ENCODE measurements at regions not wholly inside any gene's neighbourhood (a gene's known extent, or its start where the extent isn't known, plus 50 kb on each side); places are given as distances from the start of the nearest gene placed in this dataset.
A peak's percentile ranks its signal among the peaks of the same experiment; 100 is the strongest.

DNA sequence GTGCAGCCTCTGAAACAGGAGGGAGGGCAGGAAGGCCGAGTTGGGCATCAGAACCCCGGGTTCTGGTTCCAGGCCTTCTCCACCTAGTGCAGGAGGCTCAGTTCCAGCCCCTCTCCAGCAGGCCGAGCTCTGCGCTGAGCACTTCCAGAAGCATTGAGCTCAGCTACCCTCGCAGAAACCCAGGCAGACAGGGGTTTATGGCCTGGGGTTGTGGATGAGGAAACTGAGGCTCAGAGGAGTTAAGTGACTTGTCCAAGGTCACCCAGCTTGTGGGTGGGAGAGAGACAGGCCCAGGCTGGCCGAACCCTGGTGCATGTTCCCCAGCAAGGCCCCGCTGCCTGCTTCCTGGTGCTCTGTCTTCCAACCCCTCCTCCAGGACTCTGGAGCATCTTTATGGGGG lies 348.9 kb downstream of the PTPRU start:
- DNase-seq = no peak

DNA sequence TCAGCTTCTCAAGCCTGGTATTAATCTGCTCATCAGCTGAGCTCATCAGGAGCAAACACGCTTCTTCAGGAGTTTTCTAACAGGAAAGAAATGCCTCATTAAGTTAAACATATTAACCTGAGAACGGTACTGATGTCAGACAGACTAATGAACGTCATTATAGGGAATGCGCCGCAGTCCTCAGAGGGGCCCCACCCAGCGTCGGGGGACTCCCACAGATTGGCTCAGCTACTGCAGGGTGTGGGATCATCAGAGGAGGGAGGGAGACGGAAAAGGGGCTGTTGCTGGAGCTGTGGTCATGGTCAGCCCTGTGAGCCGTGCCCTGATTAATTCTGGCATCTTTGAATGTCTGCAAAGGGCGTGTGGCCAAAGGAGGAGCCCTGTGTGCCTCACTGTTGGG lies 348.5 kb downstream of the PTPRU start:
- Histone ChIP-seq H3K27me3 (no peaks in the 10 kb centered on the region), H3K4me1 (no peaks in the 10 kb centered on the region), H3K27ac (no peak overlapping the region), H3K4me3 (no peak overlapping the region), H3K36me3 (no peaks in the 10 kb centered on the region), H3K9me3 (no peaks in the 10 kb centered on the region)
- DNase-seq = no peak
- TF ChIP-seq, protein P1, sequence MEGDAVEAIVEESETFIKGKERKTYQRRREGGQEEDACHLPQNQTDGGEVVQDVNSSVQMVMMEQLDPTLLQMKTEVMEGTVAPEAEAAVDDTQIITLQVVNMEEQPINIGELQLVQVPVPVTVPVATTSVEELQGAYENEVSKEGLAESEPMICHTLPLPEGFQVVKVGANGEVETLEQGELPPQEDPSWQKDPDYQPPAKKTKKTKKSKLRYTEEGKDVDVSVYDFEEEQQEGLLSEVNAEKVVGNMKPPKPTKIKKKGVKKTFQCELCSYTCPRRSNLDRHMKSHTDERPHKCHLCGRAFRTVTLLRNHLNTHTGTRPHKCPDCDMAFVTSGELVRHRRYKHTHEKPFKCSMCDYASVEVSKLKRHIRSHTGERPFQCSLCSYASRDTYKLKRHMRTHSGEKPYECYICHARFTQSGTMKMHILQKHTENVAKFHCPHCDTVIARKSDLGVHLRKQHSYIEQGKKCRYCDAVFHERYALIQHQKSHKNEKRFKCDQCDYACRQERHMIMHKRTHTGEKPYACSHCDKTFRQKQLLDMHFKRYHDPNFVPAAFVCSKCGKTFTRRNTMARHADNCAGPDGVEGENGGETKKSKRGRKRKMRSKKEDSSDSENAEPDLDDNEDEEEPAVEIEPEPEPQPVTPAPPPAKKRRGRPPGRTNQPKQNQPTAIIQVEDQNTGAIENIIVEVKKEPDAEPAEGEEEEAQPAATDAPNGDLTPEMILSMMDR (IDR thresholded peaks at IDR 0.05) = no peak
- TF ChIP-seq POLR2AphosphoS5 (IDR thresholded peaks at IDR 0.05) (no peak), POLR2A (IDR thresholded peaks at IDR 0.05) (no peak), EP300 (IDR thresholded peaks at IDR 0.05) (no peak)
- peak in 1 of 2 donors; percentile 85 for ATAC-seq (ENCODE audit: low FRiP score in 2 of 2)
- WGBS, 2 donors = 52 to 61% methylated on average over 9 to 10 of the region's 10 CpGs

More for the DNA sequence above, 348.9 kb downstream of the PTPRU start:
- Histone ChIP-seq H3K36me3 (no peaks in the 10 kb centered on the region), H3K4me1 (no peaks in the 10 kb centered on the region), H3K9me3 (no peaks in the 10 kb centered on the region), H3K4me3 (no peak overlapping the region), H3K27ac (no peak overlapping the region), H3K27me3 (no peaks in the 10 kb centered on the region)
- ATAC-seq (ENCODE audit: low FRiP score in 2 of 2) = peak in 1 of 2 donors; percentile 7
- no peak for TF ChIP-seq EP300 (IDR thresholded peaks at IDR 0.05)
- no peak for TF ChIP-seq POLR2AphosphoS5 (IDR thresholded peaks at IDR 0.05)
- no peak for TF ChIP-seq POLR2A (IDR thresholded peaks at IDR 0.05)
- TF ChIP-seq, protein P1 (IDR thresholded peaks at IDR 0.05) = no peak
- 77 to 86% methylated on average over 5 to 7 of the region's 7 CpGs for WGBS, 2 donors

DNA sequence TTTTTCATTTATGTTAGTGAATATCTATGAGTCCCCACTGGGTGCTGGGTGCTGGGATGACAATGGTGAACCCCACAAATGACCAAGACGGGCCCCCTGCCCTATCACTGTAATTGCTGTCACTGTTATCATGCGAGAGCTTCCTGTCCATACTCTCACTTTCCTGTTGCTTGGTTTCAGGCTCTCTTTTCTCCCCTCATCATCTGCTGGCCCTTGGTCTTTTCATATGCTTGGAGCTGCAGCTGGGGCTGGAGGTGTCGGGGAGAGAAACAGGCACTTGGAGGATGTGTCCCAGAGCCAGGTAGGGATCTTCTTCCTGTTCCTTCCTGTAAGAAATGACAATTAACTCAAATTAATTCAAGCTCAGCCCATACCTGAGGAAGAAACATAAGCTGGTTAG lies 348.0 kb downstream of the PTPRU start:
- H3K27ac ChIP-seq = no peak overlapping the region
- H3K27me3 ChIP-seq = no peaks in the 10 kb centered on the region
- TF ChIP-seq, protein P1 (IDR thresholded peaks at IDR 0.05) = no peak
- TF ChIP-seq POLR2AphosphoS5 (IDR thresholded peaks at IDR 0.05) (no peak), POLR2A (IDR thresholded peaks at IDR 0.05) (no peak), EP300 (IDR thresholded peaks at IDR 0.05) (no peak)
- 56% methylated on average over 3 of the region's 3 CpGs for WGBS, 2 donors
- no peak for DNase-seq
- no peaks in the 10 kb centered on the region for H3K36me3 ChIP-seq
- H3K4me3 ChIP-seq = no peak overlapping the region
- no peaks in the 10 kb centered on the region for H3K4me1 ChIP-seq
- no peaks in the 10 kb centered on the region for H3K9me3 ChIP-seq
- no peak for ATAC-seq (ENCODE audit: low FRiP score in 2 of 2)

DNA sequence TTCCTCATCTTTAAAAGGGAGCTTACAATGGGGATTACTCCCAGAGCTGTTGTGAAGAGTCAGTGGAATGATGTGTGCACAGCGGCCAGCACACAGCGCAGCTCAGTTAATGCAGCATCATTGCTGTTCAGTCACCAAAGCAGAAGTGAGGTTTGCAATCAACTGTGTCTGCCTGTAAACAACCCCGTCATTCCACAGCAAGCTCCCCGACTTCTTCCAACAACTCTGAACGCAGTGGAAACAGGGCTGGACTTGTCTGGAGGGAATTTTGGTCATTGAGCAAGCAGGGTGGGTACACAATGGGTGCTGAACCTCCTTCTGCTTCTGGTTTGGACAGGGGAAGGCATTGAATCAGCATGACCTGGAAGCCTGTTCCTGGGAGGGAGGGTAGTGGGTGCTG lies 347.4 kb downstream of the PTPRU start:
- no peak for TF ChIP-seq POLR2A (IDR thresholded peaks at IDR 0.05)
- TF ChIP-seq POLR2AphosphoS5 (IDR thresholded peaks at IDR 0.05) = no peak
- TF ChIP-seq, protein P1 (IDR thresholded peaks at IDR 0.05) = no peak
- TF ChIP-seq EP300 (IDR thresholded peaks at IDR 0.05) = no peak
- Histone ChIP-seq H3K27me3 (no peaks in the 10 kb centered on the region), H3K4me3 (no peak overlapping the region), H3K36me3 (no peaks in the 10 kb centered on the region), H3K4me1 (no peaks in the 10 kb centered on the region), H3K27ac (no peak overlapping the region), H3K9me3 (no peaks in the 10 kb centered on the region)
- 75 to 76% methylated on average over 5 of the region's 5 CpGs for WGBS, 2 donors
- DNase-seq (no peak), ATAC-seq (ENCODE audit: low FRiP score in 2 of 2) (no peak)

DNA sequence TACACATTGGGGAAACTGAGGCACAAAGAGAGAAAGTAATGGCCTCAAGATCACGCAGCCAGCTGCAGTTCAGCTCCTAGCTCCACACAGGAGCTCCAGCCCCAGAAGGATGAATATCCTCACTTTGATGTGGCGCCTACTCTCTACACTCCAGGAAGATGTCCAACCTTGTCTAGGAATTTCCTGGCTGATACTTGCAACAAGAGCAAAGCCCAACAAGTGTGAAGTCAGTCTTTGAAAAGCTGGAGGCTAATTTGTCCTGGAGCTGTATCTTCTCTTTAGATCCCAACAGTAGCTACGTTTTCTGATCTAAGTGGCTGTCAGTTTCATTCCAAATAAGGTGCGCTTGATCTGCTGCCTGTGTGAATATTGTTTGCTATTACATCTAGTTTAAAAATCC lies 344.9 kb downstream of the PTPRU start:
- Histone ChIP-seq H3K4me1 (no peaks in the 10 kb centered on the region), H3K27me3 (no peaks in the 10 kb centered on the region), H3K36me3 (no peaks in the 10 kb centered on the region), H3K9me3 (no peaks in the 10 kb centered on the region), H3K27ac (no peak overlapping the region), H3K4me3 (no peak overlapping the region)
- ATAC-seq (ENCODE audit: low FRiP score in 2 of 2) (no peak), DNase-seq (no peak)
- 67 to 70% methylated on average over 4 of the region's 4 CpGs for WGBS, 2 donors
- TF ChIP-seq EP300 (IDR thresholded peaks at IDR 0.05) = no peak
- no peak for TF ChIP-seq POLR2A (IDR thresholded peaks at IDR 0.05)
- TF ChIP-seq POLR2AphosphoS5 (IDR thresholded peaks at IDR 0.05) = no peak
- TF ChIP-seq, protein P1 (IDR thresholded peaks at IDR 0.05) = no peak

Data from upper lobe of left lung (tissue), 6 donors.